Epidermal melanocyte (primary cell): ENCODE measurements at regions not wholly inside any gene's neighbourhood (a gene's known extent, or its start where the extent isn't known, plus 50 kb on each side); places are given as distances from the start of the nearest gene placed in this dataset.

ENCODE experiments used
- DNase-seq: peaks from one replicate; pipeline ENCODE4 v3.0.0; 2011; ENCODE audit warnings: low spot score; ENCODE audit not compliant: insufficient read length

DNA sequence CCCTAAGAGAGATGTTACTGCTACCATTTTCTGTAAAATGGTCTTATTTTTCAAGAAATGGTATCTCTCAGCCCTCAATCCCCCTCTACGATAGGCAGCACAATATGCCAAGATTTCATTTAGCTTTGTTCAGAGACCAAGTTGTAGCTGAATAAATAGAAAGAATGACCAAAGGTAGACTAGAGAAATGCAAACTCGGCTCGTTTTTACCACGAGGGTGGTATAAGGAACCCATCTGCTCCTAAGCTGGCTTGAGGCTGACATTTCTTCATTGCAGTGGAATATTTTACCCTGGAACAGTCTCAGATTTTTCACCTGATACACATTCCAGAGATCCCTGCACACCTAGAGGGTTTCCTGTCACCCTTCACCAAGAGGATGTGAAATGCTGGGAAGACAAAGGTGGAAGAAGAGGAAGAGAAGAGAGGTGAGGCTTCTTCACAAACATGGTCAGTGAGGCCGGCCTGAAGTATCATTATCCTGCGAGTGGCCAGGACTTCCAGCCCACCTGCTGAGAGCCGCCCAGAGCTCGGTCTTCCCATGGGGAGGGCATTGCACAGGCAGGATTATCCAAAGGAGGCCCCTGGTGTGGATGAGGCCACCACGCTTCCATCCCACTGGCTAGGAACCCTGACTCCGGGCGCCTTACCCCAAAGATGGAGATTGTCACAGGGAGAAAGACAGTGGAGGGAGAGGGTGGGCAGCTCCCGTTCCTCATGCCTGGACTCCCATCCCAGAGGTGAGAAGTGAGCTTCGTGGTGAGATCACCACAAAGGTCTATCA is 57.1 kb upstream of the AFDN start:
- DNase-seq = no peak

DNA sequence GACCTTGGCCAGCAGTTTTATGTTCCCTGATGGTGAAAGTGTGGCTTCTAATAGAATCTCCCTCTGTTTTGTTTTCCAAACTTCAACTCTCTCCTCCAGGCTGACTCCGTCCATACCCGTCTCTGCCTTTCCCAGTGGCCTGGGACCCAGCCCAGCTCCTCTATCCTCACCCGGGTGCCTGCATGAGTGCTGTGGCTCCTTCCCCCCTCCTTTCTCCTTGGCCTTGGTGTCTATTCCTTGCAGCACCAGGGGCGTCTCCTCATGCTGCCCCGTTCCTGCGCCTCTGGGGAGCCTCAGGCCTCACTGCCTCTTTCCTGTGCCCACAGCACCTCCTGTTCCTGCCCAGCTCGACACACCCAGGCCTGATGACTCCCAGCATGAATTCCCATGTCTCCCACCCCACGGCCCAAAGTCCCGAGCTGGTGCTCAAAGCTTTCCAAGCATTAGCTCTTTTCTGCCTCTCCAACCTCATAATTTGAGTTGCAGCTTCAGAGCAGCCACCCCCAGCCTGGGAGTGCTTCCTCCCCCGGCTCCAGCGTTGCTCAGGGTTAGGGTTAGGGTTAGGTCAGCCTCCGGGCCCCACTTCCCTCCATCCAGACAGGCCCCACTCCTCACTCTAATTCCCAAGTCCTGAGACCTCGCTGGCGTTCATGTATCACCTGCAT is 56.3 kb upstream of the AFDN start:
- DNase-seq = no peak

DNA sequence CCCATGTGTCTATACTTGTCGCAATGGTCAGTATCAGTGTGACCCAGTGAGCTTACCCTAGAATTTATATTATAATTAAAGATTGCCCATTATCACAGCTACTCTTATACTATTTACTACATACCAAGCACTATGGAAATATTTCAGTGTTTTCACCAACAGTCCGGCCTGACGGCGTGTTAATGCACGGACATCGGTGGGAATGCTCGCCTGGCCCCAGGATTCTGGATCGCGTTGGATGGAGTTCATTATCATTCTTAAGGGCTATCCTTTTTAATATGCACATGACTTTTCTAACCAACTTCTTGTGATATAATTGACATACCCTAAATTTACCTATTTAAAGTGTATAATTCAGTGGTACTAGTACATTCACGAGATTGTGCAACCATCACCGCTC is 51.8 kb upstream of the AFDN start:
- DNase-seq = no peak

- no peak for DNase-seq
Observed at GRCh38 chr6:167776906-167777627, 49.6 kb upstream of the AFDN start.
